Fibroblast of mammary gland (primary cell): ENCODE measurements at regions not wholly inside any gene's neighbourhood (a gene's known extent, or its start where the extent isn't known, plus 50 kb on each side); places are given as distances from the start of the nearest gene placed in this dataset.
"Not testable (repeated sequence)": the region's sequence is repeated elsewhere in the genome, so short reads cannot be mapped to it uniquely, and the experiment has no call there.

ENCODE experiments used
- DNase-seq: peaks from one replicate; pipeline ENCODE4 v3.0.0-alpha.2; 2010; ENCODE audit warnings: low read depth
- H3K4me3 ChIP-seq: 2 replicates; pipeline ENCODE4 v1.5.1; 2011; ENCODE audit warnings: low read depth, mild to moderate bottlenecking, low read length, moderate library complexity; ENCODE audit not compliant: control insufficient read depth
- CTCF ChIP-seq: conservative IDR thresholded peaks from 2 replicates; pipeline ENCODE4 v1.5.1; 2011; ENCODE audit warnings: low read depth, low read length, inconsistent platforms; ENCODE audit not compliant: control insufficient read depth, insufficient read depth

- no peak for TF ChIP-seq CTCF
- DNase-seq, result no peak
- no peak overlapping the region for H3K4me3 ChIP-seq
These were observed 236.9 kb downstream of the SLITRK6 start for GRCh38 chr13:85562282-85562681.

GRCh38 chr13:85557691-85558467 lies 241.3 kb downstream of the SLITRK6 start:
- no peak overlapping the region for H3K4me3 ChIP-seq
- TF ChIP-seq CTCF, result no peak
- DNase-seq, result peak; percentile 0

GRCh38 chr13:85551012-85551411 lies 248.2 kb downstream of the SLITRK6 start:
- DNase-seq, result no peak
- no peak for TF ChIP-seq CTCF
- H3K4me3 ChIP-seq, result no peak overlapping the region

GRCh38 chr13:85549819-85550218 lies 249.4 kb downstream of the SLITRK6 start:
- no peak for DNase-seq
- TF ChIP-seq CTCF, result no peak

GRCh38 chr13:85548845-85549244 lies 250.4 kb downstream of the SLITRK6 start:
- not testable (repeated sequence) for H3K4me3 ChIP-seq, DNase-seq

More at GRCh38 chr13:85549819-85550218, 249.4 kb downstream of the SLITRK6 start:
- no peak overlapping the region for H3K4me3 ChIP-seq

GRCh38 chr13:85545771-85546170 lies 253.4 kb downstream of the SLITRK6 start:
- no peak for TF ChIP-seq CTCF
- no peak overlapping the region for H3K4me3 ChIP-seq

GRCh38 chr13:85544756-85545155 lies 254.5 kb downstream of the SLITRK6 start:
- DNase-seq, result no peak
- TF ChIP-seq CTCF, result no peak

More at GRCh38 chr13:85545771-85546170, 253.4 kb downstream of the SLITRK6 start:
- no peak for DNase-seq

More at GRCh38 chr13:85544756-85545155, 254.5 kb downstream of the SLITRK6 start:
- H3K4me3 ChIP-seq, result no peak overlapping the region
